Loucy (cell line): ENCODE measurements at regions not wholly inside any gene's neighbourhood (a gene's known extent, or its start where the extent isn't known, plus 50 kb on each side); places are given as distances from the start of the nearest gene placed in this dataset.

Experiments
- H2AFZ ChIP-seq: fragments of 200-600 bp; sonication (generic); 2 replicates; pipeline ENCODE4 v1.6.0; 2016; ENCODE audit warnings: antibody characterized with exemption, mild to moderate bottlenecking, low read length, moderate library complexity
- H3F3A ChIP-seq: fragments of 200-600 bp; 2 replicates; pipeline ENCODE4 v1.6.0; 2016; ENCODE audit warnings: antibody characterized with exemption, low read depth, mild to moderate bottlenecking
- H3K27me3 ChIP-seq: fragments of 200-600 bp; sonication (generic); 2 replicates; pipeline ENCODE4 v1.6.1; 2014; ENCODE audit warnings: low read length, mild to moderate bottlenecking; ENCODE audit not compliant: insufficient read depth, poor library complexity, severe bottlenecking
- H3K36me3 ChIP-seq: fragments of 200-600 bp; sonication (generic); 2 replicates; pipeline ENCODE4 v1.6.1; 2016; ENCODE audit warnings: low read length; ENCODE audit not compliant: insufficient read depth
- H3K4me1 ChIP-seq: fragments of 200-600 bp; sonication (generic); 2 replicates; pipeline ENCODE4 v1.5.1; 2014; ENCODE audit warnings: low read length, mild to moderate bottlenecking; ENCODE audit not compliant: insufficient read depth, poor library complexity, severe bottlenecking
- H3K4me2 ChIP-seq: fragments of 200-600 bp; sonication (generic); 2 replicates; pipeline ENCODE4 v1.6.0; 2014; ENCODE audit warnings: antibody characterized with exemption, low read length, low read depth, mild to moderate bottlenecking; ENCODE audit not compliant: poor library complexity, severe bottlenecking
- H3K4me3 ChIP-seq: fragments of 200-600 bp; sonication (generic); 2 replicates; pipeline ENCODE4 v1.5.1; 2014; ENCODE audit warnings: low read length, mild to moderate bottlenecking, mixed read lengths; ENCODE audit not compliant: poor library complexity, severe bottlenecking
- H3K79me2 ChIP-seq: fragments of 200-600 bp; sonication (generic); 2 replicates; pipeline ENCODE4 v1.6.1; 2014; ENCODE audit warnings: low read length; ENCODE audit not compliant: insufficient read depth
- H3K9ac ChIP-seq: fragments of 200-600 bp; sonication (generic); 2 replicates; pipeline ENCODE4 v1.6.0; 2014; ENCODE audit warnings: mild to moderate bottlenecking, low read depth, low read length, moderate library complexity; ENCODE audit not compliant: poor library complexity, severe bottlenecking
- H3K9me2 ChIP-seq: fragments of 200-600 bp; sonication (generic); replicated peaks from 2 replicates; pipeline ENCODE4 v1.6.1; 2016; ENCODE audit warnings: low read depth, low read length, mixed read lengths
- H3K9me3 ChIP-seq: fragments of 200-600 bp; sonication (generic); 2 replicates; pipeline ENCODE4 v1.6.1; 2014; ENCODE audit warnings: mild to moderate bottlenecking, antibody characterized with exemption, low read length, low read depth; ENCODE audit not compliant: insufficient read depth
- H4K20me1 ChIP-seq: fragments of 200-600 bp; sonication (generic); 2 replicates; pipeline ENCODE4 v1.6.0; 2014; ENCODE audit warnings: antibody characterized with exemption, low read length, mild to moderate bottlenecking; ENCODE audit not compliant: insufficient read depth, poor library complexity, severe bottlenecking
- EZH2phosphoT487 ChIP-seq: fragments of 200-600 bp; IDR thresholded peaks from 2 replicates; pipeline ENCODE4 v1.6.1; 2018; ENCODE audit warnings: antibody characterized with exemption, mild to moderate bottlenecking, moderate library complexity, borderline replicate concordance
- TF ChIP-seq, protein P1 (sequence below): fragments of 200-600 bp; sonication (generic); conservative IDR thresholded peaks from 2 replicates; pipeline ENCODE4 v1.5.1; 2014; ENCODE audit warnings: mild to moderate bottlenecking, antibody characterized with exemption, low read length

DNA sequence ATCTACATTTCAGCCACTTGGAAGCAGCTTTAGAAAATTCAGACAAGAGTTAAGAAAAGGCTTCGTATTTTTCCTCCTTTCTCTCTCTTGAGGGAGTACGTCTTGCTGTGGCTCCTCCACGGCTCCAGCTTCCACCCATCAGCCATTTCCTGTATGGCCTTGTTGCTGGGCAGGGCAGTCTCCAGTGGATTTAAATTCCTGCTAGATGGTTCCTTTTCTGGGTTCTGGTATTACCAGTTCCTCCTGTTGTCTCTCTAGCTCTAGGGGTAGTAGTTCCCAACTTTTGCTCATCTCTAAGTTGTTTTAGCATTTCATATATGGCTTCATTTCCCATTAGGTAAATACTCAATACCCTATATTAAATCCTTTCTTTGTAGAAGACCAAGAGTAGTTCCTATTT, 1098.3 kb downstream of the ADGRL2 start:
- Histone ChIP-seq H3F3A (no peaks in the 10 kb centered on the region), H3K27me3 (no peaks in the 10 kb centered on the region), H4K20me1 (no peaks in the 10 kb centered on the region), H3K4me2 (no peak overlapping the region), H3K9me2 (no peaks in the 10 kb centered on the region), H3K79me2 (no peaks in the 10 kb centered on the region), H3K4me1 (no peaks in the 10 kb centered on the region), H2AFZ (no peak overlapping the region), H3K4me3 (no peak overlapping the region), H3K9me3 (no peaks in the 10 kb centered on the region), H3K9ac (no peak overlapping the region), H3K36me3 (no peaks in the 10 kb centered on the region)
- TF ChIP-seq, protein P1, sequence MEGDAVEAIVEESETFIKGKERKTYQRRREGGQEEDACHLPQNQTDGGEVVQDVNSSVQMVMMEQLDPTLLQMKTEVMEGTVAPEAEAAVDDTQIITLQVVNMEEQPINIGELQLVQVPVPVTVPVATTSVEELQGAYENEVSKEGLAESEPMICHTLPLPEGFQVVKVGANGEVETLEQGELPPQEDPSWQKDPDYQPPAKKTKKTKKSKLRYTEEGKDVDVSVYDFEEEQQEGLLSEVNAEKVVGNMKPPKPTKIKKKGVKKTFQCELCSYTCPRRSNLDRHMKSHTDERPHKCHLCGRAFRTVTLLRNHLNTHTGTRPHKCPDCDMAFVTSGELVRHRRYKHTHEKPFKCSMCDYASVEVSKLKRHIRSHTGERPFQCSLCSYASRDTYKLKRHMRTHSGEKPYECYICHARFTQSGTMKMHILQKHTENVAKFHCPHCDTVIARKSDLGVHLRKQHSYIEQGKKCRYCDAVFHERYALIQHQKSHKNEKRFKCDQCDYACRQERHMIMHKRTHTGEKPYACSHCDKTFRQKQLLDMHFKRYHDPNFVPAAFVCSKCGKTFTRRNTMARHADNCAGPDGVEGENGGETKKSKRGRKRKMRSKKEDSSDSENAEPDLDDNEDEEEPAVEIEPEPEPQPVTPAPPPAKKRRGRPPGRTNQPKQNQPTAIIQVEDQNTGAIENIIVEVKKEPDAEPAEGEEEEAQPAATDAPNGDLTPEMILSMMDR, result no peak
- no peak for TF ChIP-seq EZH2phosphoT487

DNA sequence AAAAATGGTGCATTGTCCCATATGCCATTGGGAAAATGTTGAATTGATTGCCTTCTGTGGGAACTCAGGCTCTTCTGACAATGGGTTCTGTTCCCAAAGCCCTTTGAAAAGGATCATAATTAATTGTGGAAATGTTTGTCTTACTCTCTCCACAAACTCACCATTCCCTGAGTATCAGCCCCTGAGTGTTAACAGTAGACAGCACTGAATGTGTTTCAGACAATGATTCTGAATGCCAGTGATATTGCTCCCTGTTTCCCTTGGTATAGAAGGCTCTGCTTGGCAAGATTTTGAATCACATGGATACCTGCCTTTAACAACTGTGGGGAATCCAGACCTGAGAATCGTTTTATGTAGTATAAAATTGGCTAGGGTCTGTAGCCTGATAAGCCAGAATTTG, 1096.8 kb downstream of the ADGRL2 start:
- no peaks in the 10 kb centered on the region for H3K4me1 ChIP-seq
- H4K20me1 ChIP-seq, result no peaks in the 10 kb centered on the region
- H3K27me3 ChIP-seq, result no peaks in the 10 kb centered on the region
- no peak overlapping the region for H3K4me3 ChIP-seq
- H3K9me2 ChIP-seq, result no peaks in the 10 kb centered on the region
- H3K36me3 ChIP-seq, result no peaks in the 10 kb centered on the region
- no peaks in the 10 kb centered on the region for H3K9me3 ChIP-seq
- no peak overlapping the region for H3K9ac ChIP-seq
- no peaks in the 10 kb centered on the region for H3F3A ChIP-seq
- H3K79me2 ChIP-seq, result no peaks in the 10 kb centered on the region
- TF ChIP-seq, protein P1, result no peak
- H2AFZ ChIP-seq, result no peak overlapping the region
- H3K4me2 ChIP-seq, result no peak overlapping the region

DNA sequence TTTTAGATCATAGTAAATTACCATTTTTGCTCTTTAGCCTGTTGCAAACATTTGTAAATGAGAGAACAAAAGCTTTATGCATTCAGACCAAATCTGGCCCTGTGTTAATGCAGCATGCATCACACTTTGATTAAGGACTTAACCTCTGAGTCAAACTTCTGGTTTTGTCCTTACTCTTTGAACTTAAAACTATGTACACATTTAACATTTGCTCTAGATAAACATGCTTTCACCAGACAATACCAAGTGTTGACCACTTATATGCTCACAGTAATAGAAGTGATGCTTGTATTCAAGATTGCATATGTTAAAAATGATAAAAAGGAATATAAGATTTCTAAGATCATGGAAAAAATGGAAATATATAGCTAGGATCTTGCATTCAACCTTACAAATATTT, 1095.3 kb downstream of the ADGRL2 start:
- no peak overlapping the region for H2AFZ ChIP-seq
- no peaks in the 10 kb centered on the region for H3K27me3 ChIP-seq
- H3K4me3 ChIP-seq, result no peak overlapping the region
- H3F3A ChIP-seq, result no peaks in the 10 kb centered on the region
- H3K9me2 ChIP-seq, result no peaks in the 10 kb centered on the region
- H3K79me2 ChIP-seq, result no peaks in the 10 kb centered on the region
- no peak overlapping the region for H3K4me2 ChIP-seq
- TF ChIP-seq, protein P1, result no peak
- no peak for TF ChIP-seq EZH2phosphoT487
- H3K9ac ChIP-seq, result no peak overlapping the region
- no peaks in the 10 kb centered on the region for H3K36me3 ChIP-seq
- H3K9me3 ChIP-seq, result no peaks in the 10 kb centered on the region
- H3K4me1 ChIP-seq, result no peaks in the 10 kb centered on the region
- no peaks in the 10 kb centered on the region for H4K20me1 ChIP-seq
